NCI-H1436 (cell line): ENCODE measurements at regions not wholly inside any gene's neighbourhood (a gene's known extent, or its start where the extent isn't known, plus 50 kb on each side); places are given as distances from the start of the nearest gene placed in this dataset.

Experiments used
- DNase-seq: peaks from one replicate; lab custom pipeline; 2025; lab: John Stamatoyannopoulos, UW

DNA sequence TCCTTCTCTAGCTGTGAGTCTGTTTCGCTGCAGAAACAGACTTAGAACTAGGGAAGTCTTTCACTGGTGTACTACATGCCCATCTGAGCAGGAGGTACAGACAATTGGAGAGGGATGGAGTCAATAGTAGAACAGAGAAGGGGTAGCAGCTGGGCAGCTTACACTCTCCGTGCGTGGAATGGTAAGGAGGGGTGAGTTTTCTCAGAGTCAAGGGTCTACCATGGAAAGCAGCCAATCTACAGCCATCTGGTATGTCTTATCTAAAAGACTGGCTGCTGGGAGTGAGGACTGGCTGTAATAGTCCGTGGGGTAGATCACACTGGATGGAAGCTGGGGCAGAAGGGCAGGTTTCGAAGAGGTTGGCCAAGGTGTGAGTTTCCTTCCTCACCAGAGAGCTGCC lies 137.3 kb upstream of the TENM4 start:
- DNase-seq: no peak

DNA sequence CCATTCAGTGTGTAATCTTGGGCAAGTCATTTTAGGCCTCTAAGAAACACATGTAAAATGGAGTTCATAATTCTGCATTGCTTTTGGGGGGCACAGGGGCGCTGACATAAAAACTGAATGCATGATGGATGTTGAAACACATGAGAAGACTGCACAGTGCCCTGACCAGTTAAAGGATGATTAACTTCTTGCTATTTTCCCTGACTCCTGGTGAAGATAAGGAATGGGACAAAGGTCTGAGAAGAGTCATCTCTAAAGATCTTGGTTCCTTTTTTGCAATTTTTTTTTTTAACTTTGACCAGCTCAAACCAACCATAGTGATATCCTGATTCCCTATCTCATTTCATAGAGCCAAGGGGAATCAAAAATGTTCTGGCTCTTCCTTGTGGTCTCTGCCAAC lies 134.9 kb upstream of the TENM4 start:
- DNase-seq: no peak

- DNase-seq: no peak
Measured at GRCh38 chr11:79570104-79570503, 129.3 kb upstream of the TENM4 start.

DNA sequence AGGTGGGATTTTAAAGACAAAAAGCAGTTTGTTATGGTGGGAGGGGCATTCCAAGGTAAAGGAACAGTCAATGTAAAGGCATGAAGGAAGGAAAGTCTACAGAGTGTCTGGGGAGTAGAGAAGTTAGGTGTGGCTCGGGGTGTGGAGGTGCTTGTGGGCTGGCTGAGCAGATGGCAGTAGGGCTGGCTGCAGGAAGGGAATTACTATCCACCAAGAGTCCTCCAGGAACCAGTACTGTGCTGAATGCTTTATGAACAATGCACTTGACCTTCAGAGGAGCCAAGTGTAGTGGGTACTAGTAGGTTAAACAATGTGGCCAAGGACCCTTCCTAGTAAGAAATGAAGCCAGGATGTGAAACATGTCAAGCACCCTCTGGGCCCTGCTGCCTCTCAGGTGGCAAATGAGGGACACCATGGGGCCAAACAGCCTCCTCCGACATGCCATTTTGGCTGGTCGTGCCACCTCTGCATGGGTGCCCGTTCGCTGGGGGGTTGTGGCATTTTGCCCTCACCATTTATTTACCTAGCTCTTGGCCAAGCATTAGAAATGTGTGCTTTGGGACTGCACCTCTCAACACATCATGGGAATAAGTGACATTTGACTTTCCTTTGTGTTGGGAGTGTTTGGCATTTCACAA lies 123.6 kb upstream of the TENM4 start:
- no peak for DNase-seq

- no peak for DNase-seq
Measured at GRCh38 chr11:79561496-79561895, 120.7 kb upstream of the TENM4 start.

DNA sequence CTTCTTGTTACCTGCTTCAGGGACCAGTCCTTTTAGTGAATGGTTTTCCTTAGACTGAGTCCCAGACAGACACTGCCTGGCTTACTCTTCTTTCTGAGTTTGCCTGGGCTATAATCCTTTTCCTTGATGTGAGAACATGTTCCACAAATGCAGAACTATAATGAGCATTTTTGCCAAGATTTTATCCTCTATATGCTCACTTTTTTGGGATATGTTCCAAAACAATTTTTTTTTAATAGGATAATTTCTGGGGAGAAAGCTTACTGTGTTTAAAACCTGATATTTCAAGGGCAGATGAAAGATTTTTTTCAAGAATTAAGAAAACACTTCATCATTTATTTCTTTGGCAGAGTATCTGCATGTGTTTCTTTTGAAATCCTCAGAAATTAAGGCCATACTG lies 110.0 kb upstream of the TENM4 start:
- no peak for DNase-seq

GRCh38 chr11:79547256-79547655 lies 106.4 kb upstream of the TENM4 start:
- no peak for DNase-seq

GRCh38 chr11:79546351-79546750 lies 105.5 kb upstream of the TENM4 start:
- no peak for DNase-seq

DNA sequence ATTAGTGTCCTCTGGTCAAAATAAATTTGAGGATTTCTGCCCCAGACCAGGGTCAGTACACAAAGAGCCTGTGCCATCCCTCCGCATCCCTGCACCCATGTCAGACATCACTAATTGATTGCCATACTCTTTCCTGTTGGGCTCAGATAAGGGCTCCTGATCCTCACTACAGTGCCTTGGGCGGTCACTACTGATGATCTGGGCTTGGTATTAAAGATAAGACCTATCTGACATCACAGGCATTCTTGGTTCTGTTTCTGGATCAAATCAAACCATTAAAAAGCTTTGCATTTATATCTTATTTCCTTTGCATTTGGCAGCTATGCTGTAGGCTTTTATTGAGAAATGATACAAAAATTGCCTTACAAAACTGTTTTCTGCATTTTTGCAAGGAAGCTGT lies 103.5 kb upstream of the TENM4 start:
- DNase-seq: no peak

DNA sequence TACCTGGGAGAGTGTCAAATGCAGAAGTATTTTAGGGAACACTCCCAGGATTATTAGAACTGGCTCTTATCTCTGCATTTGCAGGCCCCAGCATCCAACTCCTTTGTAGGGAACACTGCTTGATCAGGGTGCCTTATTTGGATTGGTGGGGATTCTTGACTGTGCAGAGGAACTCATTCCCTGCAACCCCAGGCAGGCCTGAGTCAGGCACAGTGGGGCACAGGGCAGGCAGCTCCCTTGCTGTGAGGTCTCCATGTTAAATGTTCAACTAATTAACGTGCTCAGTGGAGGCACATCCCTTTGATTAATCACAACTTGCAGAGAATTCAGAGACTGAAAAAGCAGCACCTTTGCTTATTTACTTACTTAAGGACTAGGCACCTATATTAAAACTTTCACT lies 102.3 kb upstream of the TENM4 start:
- no peak for DNase-seq

- DNase-seq: no peak
Measured at GRCh38 chr11:79541466-79541865, 100.6 kb upstream of the TENM4 start.

DNA sequence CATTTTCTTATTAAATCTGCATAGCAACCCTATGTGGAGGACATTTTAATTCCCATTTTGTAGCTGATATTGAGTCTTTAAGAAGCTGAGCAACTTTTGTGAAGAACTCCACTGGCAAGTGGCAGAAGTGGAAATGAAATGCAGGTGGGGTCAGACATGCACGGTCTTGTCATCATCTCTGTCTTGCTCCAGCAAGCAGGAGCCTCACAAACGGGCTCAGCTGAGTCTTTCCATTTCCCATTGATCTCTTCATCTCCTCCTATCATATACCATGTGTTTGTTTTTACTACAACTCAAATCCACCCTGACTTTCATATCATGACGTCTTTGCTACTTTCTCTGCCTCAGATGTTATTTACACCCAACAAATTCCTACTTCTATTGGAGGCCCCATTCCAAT lies 97.9 kb upstream of the TENM4 start:
- DNase-seq: no peak

DNA sequence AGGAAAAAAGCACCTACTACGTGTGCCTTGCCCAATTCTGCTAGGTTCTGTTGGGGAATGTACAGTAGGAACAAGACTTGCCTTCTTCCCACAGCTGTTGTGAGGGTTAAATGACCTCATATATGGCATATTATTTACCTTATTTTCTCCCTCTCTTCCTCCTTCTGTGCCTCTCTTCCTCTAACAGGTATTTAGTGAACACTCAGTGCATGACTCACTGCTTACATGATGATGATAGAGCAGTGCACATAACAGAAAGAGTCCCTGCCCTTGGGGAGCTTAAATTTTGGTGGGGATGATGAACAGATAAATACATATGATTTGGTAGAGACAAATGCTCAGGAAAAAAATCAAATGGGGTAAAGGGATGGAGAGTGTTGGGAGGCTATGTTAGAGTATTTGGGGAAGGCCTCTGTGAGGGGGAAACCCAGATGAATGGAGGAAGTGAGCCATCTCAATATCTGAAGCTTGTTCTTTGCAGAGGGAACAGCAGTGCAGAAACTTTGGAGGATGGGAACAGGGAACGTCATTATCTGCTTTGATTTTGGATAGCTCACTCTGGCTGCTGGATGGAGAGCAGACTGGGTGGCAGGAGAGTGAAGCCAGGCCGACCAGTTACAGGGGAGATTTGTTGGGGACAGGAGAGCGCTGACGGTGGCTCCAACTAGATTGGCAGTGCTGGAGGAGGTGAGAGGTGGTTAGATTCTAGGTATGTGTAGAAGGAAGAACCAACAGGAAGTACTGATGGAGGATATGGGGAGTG lies 95.5 kb upstream of the TENM4 start:
- no peak for DNase-seq

- DNase-seq: no peak
Measured at GRCh38 chr11:79535606-79536005, 94.8 kb upstream of the TENM4 start.

DNA sequence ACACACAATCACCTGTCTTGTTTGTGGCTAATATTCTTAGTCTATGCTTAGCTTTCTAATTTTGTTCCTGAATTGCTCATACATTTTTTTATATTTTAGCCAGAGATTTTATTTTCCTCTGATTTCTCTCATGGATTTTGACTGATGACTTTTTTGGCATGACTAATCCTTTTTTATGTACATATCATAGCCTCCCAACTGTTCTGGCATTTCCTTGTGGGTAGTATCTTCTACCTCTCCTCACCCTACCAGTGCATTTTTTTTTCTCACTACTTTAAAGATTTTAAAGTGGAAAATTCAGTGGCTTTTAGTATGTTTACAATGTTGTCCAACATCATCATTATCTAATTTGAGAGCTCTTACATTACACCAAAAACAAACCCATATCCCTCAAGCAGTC lies 84.4 kb upstream of the TENM4 start:
- DNase-seq: no peak

DNA sequence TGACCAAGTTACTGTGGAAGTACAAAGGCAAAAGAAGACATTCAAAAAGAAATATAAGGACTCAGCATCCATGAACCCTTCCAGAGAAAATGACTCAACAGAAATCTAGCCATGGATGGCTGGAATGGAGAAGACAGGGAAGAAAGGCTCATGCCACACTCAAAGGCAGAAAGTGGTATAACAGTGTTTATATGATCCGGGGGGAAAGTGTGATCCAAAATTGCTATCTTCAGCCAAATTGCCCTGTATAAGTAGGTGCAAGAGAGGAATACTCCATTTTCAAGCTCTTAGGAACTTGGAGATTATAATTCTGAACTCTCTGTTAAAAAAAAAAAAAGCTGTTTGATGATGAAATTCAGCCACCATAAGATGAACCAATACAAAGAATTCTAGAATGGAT lies 81.8 kb upstream of the TENM4 start:
- DNase-seq: no peak

DNA sequence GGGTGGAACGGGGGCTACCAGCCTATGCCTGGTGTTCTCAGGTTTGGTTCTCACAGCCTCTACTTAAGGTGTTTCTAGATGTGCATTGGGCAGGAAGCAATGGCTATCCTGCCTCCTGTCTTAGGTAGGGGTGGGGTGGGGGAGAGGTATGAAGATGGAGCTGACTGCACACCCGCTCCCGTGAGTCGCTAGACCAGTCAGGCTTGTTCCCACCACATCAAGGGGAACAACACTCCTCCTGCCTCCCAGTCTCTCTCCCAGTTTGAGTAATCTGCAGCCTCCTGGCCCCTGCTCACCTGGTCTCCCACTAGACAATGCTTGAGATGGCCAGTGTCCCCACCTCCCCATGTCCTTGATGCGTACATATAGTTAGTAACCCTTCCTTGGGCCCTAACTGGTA lies 79.3 kb upstream of the TENM4 start:
- DNase-seq: no peak

DNA sequence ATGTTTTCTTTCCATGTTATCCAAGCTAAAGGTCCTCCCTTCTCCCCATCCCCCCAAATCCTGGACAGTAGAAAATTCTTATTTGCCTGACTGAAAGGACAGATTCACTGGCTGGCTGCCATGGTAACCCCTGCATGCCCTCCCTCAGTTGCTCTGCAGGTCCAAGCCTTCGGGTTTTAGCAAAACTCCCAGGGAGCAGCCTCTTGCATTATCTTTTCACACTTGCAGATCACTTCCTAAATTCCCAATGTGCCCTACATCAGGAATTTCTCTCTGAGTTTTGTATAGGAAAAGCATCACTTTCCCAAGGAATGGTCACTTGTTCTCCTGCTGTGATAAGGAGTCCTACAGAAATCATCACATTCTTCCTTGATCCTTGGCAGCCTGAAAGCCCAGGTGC lies 75.0 kb upstream of the TENM4 start:
- no peak for DNase-seq

GRCh38 chr11:79514695-79515094 lies 73.9 kb upstream of the TENM4 start:
- DNase-seq: no peak

DNA sequence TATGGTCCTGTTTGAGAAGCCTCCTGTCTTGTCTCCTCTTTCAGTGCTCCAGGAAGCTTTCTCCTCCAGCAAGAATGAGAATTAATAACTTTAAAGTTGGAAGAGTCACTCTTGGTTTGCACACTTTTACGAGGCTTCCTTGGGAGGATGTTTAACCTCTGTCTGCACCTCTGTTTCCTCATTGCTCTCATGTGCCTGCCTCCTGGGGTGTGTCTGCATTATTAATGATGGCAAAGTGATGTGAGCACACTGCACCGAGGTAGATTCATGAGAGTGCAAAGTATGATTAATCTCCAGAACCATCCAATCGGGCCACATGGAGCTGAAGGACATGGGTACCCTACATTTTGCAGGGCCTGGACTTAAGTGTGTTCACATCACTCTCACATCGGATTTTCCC lies 73.5 kb upstream of the TENM4 start:
- no peak for DNase-seq

GRCh38 chr11:79512706-79513469 lies 72.1 kb upstream of the TENM4 start:
- DNase-seq: no peak

DNA sequence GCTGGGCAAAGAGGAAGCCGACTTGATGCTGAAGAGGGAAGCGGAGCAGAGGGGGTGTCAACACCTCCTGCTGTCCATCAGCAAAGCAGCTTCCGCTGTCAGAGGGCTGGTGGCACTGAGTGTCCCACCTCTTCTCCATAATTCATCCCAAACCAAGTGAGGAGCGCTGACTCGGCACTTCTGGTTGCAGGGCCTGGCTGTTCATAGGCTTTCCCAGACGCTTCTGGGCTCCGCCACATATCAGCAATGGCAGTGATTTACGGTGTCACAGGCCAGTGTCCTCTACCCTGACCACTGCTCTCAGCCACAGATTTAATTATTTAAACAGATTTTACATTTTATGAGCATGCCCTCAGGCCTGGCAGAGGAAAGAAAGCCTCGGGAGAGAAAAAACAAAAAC lies 70.1 kb upstream of the TENM4 start:
- DNase-seq: no peak

GRCh38 chr11:79508461-79508860 lies 67.6 kb upstream of the TENM4 start:
- no peak for DNase-seq
